ENCODE measurements at regions not wholly inside any gene's neighbourhood (a gene's known extent, or its start where the extent isn't known, plus 50 kb on each side); places are given as distances from the start of the nearest gene placed in this dataset.
"Not testable (repeated sequence)": the region's sequence is repeated elsewhere in the genome, so short reads cannot be mapped to it uniquely, and the experiment has no call there.

- no peaks in the 10 kb centered on the region for H3K27me3 Mint-ChIP-seq
- H3K9me3 Mint-ChIP-seq (ENCODE audit: low read depth) = no peaks in the 10 kb centered on the region
- H3K4me1 Mint-ChIP-seq = no peaks in the 10 kb centered on the region
Measured at GRCh38 chr5:124516567-124516966, 229.9 kb downstream of the ZNF608 start.

GRCh38 chr5:124515497-124516245 lies 230.8 kb downstream of the ZNF608 start:
- no peak for DNase-seq
- H3K27ac Mint-ChIP-seq = no peak overlapping the region
- no peak for ATAC-seq
- no peaks in the 10 kb centered on the region for H3K36me3 Mint-ChIP-seq
- H3K4me1 Mint-ChIP-seq = no peaks in the 10 kb centered on the region
- CTCF ChIA-PET = no interaction called here
- H3K9me3 Mint-ChIP-seq (ENCODE audit: low read depth) = no peaks in the 10 kb centered on the region
- H3K4me3 Mint-ChIP-seq = no peak overlapping the region
- no peaks in the 10 kb centered on the region for H3K27me3 Mint-ChIP-seq

More at GRCh38 chr5:124516567-124516966, 229.9 kb downstream of the ZNF608 start:
- H3K36me3 Mint-ChIP-seq = no peaks in the 10 kb centered on the region
- H3K4me3 Mint-ChIP-seq = no peak overlapping the region
- ATAC-seq (no peak), DNase-seq (no peak)
- no peak overlapping the region for H3K27ac Mint-ChIP-seq
- CTCF ChIA-PET = no interaction called here

DNA sequence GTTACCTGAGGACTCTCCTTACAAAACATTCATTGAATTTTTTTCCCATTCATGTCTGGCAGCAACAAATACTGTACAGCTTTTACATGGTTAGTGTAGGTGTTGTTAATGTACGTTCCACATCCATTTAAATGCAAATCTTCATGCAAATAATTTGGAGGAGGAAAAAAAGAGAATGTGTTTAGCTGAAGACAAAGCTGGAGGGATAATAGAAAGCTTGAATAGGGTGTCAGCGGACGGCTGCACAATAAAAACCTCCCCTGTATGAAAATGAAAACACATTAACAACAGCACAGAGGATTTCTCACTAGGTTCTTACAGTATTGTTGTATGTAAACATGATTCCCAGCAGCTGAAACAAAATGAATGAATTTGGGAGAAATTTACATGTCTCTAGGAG lies 231.5 kb downstream of the ZNF608 start:
- DNase-seq (no peak), ATAC-seq (no peak)
- CTCF ChIA-PET = no interaction called here
- Mint-ChIP-seq H3K4me1 (no peaks in the 10 kb centered on the region), H3K4me3 (no peak overlapping the region), H3K36me3 (no peaks in the 10 kb centered on the region), H3K9me3 (ENCODE audit: low read depth) (no peaks in the 10 kb centered on the region), H3K27me3 (no peaks in the 10 kb centered on the region), H3K27ac (no peak overlapping the region)

GRCh38 chr5:124512952-124513632 lies 233.3 kb downstream of the ZNF608 start:
- no peaks in the 10 kb centered on the region for H3K9me3 Mint-ChIP-seq (ENCODE audit: low read depth)

GRCh38 chr5:124512236-124512635 lies 234.2 kb downstream of the ZNF608 start:
- no peak for ATAC-seq
- Mint-ChIP-seq H3K9me3 (ENCODE audit: low read depth) (no peaks in the 10 kb centered on the region), H3K4me3 (no peak overlapping the region), H3K4me1 (no peaks in the 10 kb centered on the region), H3K27me3 (no peaks in the 10 kb centered on the region), H3K27ac (no peak overlapping the region), H3K36me3 (no peaks in the 10 kb centered on the region)
- DNase-seq = no peak
- CTCF ChIA-PET = no interaction called here

More at GRCh38 chr5:124512952-124513632, 233.3 kb downstream of the ZNF608 start:
- no peak overlapping the region for H3K4me3 Mint-ChIP-seq
- no peaks in the 10 kb centered on the region for H3K36me3 Mint-ChIP-seq
- H3K27ac Mint-ChIP-seq = no peak overlapping the region
- H3K27me3 Mint-ChIP-seq = no peaks in the 10 kb centered on the region
- CTCF ChIA-PET = no interaction called here
- no peaks in the 10 kb centered on the region for H3K4me1 Mint-ChIP-seq
- no peak for DNase-seq
- no peak for ATAC-seq

DNA sequence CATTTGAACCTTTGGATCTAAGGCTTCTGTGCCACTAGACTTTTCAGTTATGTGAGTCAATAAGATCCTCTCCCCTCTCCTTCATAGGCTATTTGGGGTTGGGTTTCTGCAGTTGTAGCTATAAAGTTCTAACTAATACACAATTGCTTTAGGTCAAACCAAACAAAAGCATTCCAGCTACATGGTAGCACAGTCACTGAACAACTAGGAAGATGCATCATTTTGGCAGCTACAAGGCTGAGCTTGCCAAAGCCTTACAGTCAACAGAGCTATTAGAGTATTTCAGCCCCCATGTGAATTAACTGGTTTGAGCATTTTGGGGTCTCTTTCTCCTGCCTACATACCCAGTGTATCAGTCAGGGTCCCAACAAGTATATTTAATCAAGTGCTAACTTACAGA lies 234.6 kb downstream of the ZNF608 start:
- no peaks in the 10 kb centered on the region for H3K9me3 Mint-ChIP-seq (ENCODE audit: low read depth)
- DNase-seq (no peak), ATAC-seq (no peak)
- H3K36me3 Mint-ChIP-seq = no peaks in the 10 kb centered on the region
- CTCF ChIA-PET = no interaction called here
- no peak overlapping the region for H3K4me3 Mint-ChIP-seq
- H3K27me3 Mint-ChIP-seq = no peaks in the 10 kb centered on the region
- H3K4me1 Mint-ChIP-seq = no peaks in the 10 kb centered on the region
- no peak overlapping the region for H3K27ac Mint-ChIP-seq

DNA sequence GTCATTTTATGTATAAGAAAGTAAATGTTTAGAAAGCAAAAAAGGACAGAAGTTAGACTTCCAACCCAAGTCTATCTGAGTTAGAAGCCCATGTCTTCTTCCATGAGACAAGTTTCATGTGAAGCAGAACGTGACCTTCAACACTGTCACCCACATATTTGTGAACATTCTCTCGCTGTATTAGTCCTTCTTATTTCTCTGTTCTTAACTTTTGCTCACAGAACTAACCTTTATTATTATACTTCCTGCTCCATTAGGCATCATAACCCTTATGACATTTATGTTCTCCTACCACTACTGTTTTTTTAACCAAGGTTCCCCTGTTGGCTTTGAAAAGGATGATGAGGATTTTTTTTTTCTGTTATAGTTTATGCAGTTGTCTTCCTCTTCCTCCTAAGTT lies 238.8 kb downstream of the ZNF608 start:
- no peaks in the 10 kb centered on the region for H3K9me3 Mint-ChIP-seq (ENCODE audit: low read depth)
- no peak for ATAC-seq
- no peak for DNase-seq
- no peak overlapping the region for H3K27ac Mint-ChIP-seq
- CTCF ChIA-PET = no interaction called here
- H3K36me3 Mint-ChIP-seq = no peaks in the 10 kb centered on the region
- no peaks in the 10 kb centered on the region for H3K27me3 Mint-ChIP-seq
- H3K4me3 Mint-ChIP-seq = no peak overlapping the region
- no peaks in the 10 kb centered on the region for H3K4me1 Mint-ChIP-seq

GRCh38 chr5:124504081-124504916 lies 242.1 kb downstream of the ZNF608 start:
- DNase-seq (no peak), ATAC-seq (no peak)
- Mint-ChIP-seq H3K36me3 (no peaks in the 10 kb centered on the region), H3K27ac (no peak overlapping the region), H3K4me3 (no peak overlapping the region), H3K9me3 (ENCODE audit: low read depth) (no peaks in the 10 kb centered on the region), H3K4me1 (no peaks in the 10 kb centered on the region), H3K27me3 (no peaks in the 10 kb centered on the region)
- CTCF ChIA-PET = no interaction called here

- no peak overlapping the region for H3K4me3 Mint-ChIP-seq
- H3K36me3 Mint-ChIP-seq = no peaks in the 10 kb centered on the region
- H3K27me3 Mint-ChIP-seq = no peaks in the 10 kb centered on the region
- no peak overlapping the region for H3K27ac Mint-ChIP-seq
- H3K9me3 Mint-ChIP-seq (ENCODE audit: low read depth) = no peaks in the 10 kb centered on the region
- ATAC-seq (no peak), DNase-seq (no peak)
- CTCF ChIA-PET = no interaction called here
- H3K4me1 Mint-ChIP-seq = no peaks in the 10 kb centered on the region
Measured at GRCh38 chr5:124502551-124502950, 243.9 kb downstream of the ZNF608 start.

GRCh38 chr5:124499818-124500217 lies 246.6 kb downstream of the ZNF608 start:
- not testable (repeated sequence) for H3K9me3 Mint-ChIP-seq (ENCODE audit: low read depth)

DNA sequence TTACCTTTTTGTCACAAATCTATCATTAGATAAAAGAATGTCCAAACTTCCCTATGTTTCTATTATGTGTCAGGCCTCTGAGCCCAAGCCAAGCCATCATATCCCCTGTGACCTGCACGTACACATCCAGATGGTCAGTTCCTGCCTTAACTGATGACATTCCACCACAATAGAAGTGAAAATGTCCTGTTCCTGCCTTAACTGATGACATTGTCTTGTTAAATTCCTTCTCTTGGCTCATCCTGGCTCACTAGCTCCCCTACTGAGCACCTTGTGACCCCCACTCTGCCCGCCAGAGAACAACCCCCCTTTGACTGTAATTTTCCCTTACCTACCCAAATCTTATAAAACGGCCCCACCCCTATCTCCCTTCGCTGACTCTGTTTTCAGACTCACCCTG lies 249.5 kb downstream of the ZNF608 start:
- ATAC-seq; H3K9me3 Mint-ChIP-seq (ENCODE audit: low read depth); DNase-seq; CTCF ChIA-PET; H3K27me3 Mint-ChIP-seq; H3K4me1 Mint-ChIP-seq; H3K4me3 Mint-ChIP-seq; H3K36me3 Mint-ChIP-seq; H3K27ac Mint-ChIP-seq: not testable (repeated sequence)

More at GRCh38 chr5:124499818-124500217, 246.6 kb downstream of the ZNF608 start:
- DNase-seq, ATAC-seq, H3K36me3 Mint-ChIP-seq, H3K4me1 Mint-ChIP-seq, H3K27me3 Mint-ChIP-seq, H3K27ac Mint-ChIP-seq, H3K4me3 Mint-ChIP-seq, CTCF ChIA-PET: not testable (repeated sequence)

DNA sequence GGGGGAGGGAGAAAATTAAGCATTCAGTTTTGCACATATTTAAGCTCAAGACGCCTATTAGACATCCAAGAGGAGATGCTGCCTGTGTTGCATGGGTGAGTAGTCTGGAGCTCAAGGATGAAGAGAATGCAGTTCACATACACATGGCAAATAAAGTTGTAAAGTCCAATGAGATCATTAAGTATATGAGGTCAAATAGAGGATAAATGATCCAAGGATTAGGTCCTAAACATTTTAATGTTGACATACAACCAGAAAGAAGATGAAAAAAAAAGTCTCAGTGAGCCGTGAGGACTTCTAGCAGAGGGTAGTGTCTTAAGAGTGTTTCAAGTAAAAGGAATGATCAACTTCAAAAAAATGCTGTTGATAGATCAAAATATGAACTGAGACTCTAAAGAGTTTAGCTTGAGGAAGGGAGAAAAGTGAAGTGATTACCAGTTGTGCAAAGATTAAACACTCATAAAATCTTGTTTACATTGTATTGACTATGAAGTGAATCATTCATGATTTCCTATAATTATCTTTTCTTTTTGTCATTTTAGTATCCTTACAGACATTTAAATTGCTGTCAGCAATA lies 251.8 kb downstream of the ZNF608 start:
- Mint-ChIP-seq H3K4me1 (no peaks in the 10 kb centered on the region), H3K27ac (no peak overlapping the region), H3K4me3 (no peak overlapping the region), H3K27me3 (no peaks in the 10 kb centered on the region), H3K9me3 (ENCODE audit: low read depth) (peaks cover 6% of the 10 kb centered on the region), H3K36me3 (no peaks in the 10 kb centered on the region)
- DNase-seq = no peak
- CTCF ChIA-PET = no interaction called here
- ATAC-seq = no peak

DNA sequence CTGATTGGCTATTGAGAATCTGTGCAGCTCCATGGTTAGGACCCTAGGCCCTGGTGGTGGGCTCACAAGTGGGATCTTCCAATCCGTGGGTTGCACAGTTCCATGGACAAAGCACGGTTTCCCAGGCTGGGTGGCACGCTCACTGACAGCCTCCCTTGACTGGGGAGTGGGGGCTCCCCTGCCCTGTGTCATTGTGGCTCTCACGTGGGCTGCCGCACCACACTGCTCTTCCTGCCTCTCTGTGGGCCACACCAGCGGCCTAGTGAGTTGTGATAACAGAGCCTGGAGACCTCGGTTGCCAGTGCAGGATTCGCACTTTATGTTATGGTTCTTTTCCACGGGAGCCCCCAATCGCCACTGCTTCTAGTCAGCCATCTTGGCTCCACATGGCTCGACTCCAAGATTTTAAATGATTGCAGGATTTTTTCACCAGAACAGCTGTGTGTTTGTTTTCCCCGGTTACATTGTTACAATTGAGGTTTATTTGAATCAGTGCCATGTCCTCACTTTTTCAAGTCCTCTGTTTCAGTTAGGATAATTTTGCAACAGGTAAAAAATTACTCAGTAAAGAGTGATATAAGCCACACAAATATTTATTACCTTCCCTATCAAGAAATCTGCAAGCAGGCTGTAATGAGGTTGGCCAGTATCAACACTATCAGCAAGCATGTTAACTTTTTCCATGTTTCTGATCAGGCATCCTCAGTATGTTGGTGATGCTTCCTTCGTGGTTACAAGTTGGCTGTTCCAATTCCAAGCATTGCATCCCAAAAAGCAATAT lies 253.8 kb downstream of the ZNF608 start:
- CTCF ChIA-PET = no interaction called here
- peaks cover 8% of the 10 kb centered on the region for H3K9me3 Mint-ChIP-seq (ENCODE audit: low read depth)
- H3K4me1 Mint-ChIP-seq = no peaks in the 10 kb centered on the region
- H3K27me3 Mint-ChIP-seq = no peaks in the 10 kb centered on the region
- DNase-seq = no peak
- no peak overlapping the region for H3K4me3 Mint-ChIP-seq
- no peak for ATAC-seq
- no peaks in the 10 kb centered on the region for H3K36me3 Mint-ChIP-seq
- no peak overlapping the region for H3K27ac Mint-ChIP-seq
